HG03342 (cell line): ENCODE measurements at regions not wholly inside any gene's neighbourhood (a gene's known extent, or its start where the extent isn't known, plus 50 kb on each side); places are given as distances from the start of the nearest gene placed in this dataset.
"Not testable (repeated sequence)": the region's sequence is repeated elsewhere in the genome, so short reads cannot be mapped to it uniquely, and the experiment has no call there.

Experiments used
- ATAC-seq: cut with Tn5 transposase; IDR thresholded peaks from one replicate; pipeline ENCODE4 v1.9.1; 2021; ENCODE audit warnings: mild to moderate bottlenecking, moderate library complexity; ENCODE audit not compliant: unreplicated experiment

GRCh38 chr6:84975316-84975715 is 210.9 kb upstream of the TBX18 start:
- ATAC-seq = no peak

DNA sequence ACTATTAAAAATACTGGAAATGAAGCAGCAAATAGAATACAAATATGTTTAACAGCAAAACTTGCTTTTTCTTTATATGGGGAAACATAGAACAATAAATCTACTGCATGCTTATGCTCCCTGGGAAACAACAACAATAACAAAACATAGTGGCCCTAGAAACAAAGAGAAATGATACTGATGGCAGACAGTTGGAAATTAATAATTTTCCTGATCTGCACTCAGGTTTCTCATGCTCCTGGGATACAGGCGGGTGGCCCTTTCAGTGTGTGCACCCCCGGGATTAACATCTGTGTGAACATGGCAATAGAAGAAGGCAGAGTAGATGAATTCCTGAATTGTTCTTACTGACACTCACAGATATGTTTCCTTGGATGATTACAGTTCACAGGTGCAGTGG is 209.2 kb upstream of the TBX18 start:
- no peak for ATAC-seq

DNA sequence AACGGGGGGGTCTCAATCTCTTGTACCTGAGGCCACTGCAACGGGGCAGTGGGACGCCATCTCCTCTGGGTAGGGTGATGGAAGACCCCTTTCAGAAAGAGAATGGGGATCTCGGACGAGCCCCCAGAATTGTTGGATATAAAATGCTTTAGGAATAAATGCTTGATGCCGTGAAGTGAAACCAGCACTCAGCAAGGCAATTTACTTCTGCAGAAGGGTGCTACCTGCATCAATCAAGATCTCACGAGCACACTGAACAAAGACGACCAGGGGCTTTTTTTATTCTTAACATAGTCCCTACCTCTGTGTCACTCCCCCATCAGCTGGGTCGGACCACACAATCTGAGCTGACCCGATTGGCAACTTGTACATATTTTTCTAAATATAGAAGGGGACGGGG is 203.6 kb upstream of the TBX18 start:
- no peak for ATAC-seq

GRCh38 chr6:84967389-84967788 is 203.0 kb upstream of the TBX18 start:
- no peak for ATAC-seq

GRCh38 chr6:84953111-84953755 is 188.8 kb upstream of the TBX18 start:
- no peak for ATAC-seq

DNA sequence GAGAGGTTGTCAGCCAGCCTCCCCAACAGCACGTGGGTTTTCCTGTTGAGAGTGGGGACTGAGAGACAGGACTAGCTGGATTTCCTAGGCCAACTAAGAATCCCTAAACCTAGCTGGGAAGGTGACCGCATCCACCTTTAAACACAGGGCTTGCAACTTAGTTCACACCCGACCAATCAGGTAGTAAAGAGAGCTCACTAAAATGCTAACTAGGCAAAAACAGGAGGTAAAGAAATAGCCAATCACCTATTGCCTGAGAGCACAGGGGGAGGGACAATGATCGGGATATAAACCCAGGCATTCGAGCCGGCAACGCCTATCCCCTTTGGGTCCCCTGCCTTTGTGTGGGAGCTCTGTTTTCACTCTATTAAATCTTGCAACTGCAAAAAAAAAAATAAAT is 180.5 kb upstream of the TBX18 start:
- ATAC-seq = not testable (repeated sequence)

GRCh38 chr6:84943905-84944304 is 179.5 kb upstream of the TBX18 start:
- ATAC-seq = no peak

- ATAC-seq = not testable (repeated sequence)
These were observed 177.2 kb upstream of the TBX18 start for GRCh38 chr6:84941609-84942008.

- ATAC-seq = no peak
These were observed 164.8 kb upstream of the TBX18 start for GRCh38 chr6:84929212-84929611.

DNA sequence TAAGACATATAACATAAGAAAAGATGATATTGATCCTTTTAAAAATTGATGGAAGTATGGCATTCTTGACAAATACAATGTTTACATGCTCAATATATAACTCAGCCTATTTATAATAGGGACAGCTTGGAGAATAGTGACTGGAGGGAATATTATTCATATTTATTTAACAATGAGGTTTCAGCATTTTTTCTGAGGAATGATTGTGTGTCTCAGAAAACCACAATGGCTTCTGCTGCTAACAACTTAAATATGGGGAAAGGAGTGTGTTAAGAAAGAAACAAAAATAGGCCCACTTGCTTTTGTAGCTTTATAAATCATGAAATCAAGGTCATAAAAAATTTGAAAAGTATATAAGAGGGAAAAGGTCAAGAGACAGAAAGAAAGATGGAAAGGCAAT is 163.2 kb upstream of the TBX18 start:
- ATAC-seq = no peak

- ATAC-seq = no peak
These were observed 162.1 kb upstream of the TBX18 start for GRCh38 chr6:84926189-84927155.

GRCh38 chr6:84921891-84922290 is 157.5 kb upstream of the TBX18 start:
- ATAC-seq = no peak

DNA sequence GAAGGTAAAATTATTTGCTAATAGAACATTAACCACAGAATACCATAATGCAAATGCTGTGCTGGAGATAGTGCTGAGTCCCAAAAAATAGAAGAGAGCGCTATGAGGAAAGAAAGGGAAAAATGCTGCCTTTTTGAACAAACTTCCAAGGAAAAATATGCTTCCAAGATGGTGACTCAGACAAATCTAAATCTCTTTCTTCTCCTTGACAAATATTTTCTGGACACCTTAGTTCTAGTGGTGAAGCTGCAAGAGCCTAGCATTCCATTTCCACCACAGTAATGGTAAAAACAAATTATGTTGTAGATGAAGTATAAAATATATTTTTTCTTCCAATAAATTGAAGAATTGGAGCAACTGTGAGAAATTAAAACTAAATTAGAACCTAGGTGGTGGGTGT is 155.6 kb upstream of the TBX18 start:
- ATAC-seq = no peak

DNA sequence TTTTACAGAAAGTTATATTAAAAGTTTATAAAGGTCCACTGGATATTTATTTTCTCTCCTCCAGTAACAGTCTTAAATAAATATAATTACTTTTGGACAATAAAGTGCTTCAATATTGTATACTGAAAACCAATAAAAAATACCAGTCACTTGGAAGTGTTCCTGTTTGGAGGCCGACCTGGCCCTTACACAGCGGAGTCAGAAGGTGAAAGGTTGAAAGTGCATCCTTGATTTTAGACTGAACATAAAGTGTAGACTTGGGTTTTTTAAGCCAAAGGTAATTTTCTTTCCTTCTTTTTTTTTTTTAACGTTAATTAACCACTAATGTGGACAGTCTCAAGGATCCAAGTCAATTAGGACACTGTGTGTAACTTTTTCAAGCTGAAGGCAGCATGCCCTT is 152.3 kb upstream of the TBX18 start:
- ATAC-seq = no peak

DNA sequence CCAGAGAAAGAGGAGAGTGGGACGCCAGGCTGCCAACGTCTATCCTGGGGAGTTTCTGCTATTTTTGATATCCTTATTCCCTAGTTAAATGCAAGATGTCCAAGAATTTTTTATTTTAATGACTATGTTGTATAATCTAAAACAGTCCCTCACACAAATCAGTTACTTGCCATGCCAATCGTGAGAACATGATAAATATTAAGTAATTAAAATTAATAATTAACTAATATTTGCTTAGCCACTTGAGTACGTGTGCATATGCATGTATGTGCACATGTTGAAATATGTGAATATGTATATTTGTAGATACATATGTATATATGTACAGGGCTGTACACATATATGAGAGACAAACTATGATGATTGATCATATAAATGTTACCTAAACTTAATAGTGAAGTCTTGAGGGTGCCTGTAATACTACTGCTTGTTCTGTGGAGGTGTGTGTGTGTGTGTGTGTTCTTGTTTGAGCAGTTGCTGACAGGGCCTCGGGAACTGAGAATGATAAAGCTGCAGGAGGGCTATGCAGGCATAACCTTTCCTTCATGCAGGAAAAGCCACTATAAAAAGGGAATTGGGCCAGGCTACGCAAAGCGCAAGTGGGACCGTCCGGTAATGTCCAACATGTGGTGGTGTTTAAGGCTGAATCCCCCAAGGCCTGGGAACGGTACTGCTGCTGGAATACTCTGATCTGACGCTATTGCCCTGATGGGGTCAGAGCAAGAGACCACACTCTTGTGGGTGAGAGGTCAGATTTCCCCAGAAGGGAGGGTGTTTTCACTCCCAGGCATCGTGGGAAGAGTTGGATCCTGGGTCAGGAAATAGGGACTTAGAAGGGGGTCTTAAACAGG is 148.3 kb upstream of the TBX18 start:
- no peak for ATAC-seq

DNA sequence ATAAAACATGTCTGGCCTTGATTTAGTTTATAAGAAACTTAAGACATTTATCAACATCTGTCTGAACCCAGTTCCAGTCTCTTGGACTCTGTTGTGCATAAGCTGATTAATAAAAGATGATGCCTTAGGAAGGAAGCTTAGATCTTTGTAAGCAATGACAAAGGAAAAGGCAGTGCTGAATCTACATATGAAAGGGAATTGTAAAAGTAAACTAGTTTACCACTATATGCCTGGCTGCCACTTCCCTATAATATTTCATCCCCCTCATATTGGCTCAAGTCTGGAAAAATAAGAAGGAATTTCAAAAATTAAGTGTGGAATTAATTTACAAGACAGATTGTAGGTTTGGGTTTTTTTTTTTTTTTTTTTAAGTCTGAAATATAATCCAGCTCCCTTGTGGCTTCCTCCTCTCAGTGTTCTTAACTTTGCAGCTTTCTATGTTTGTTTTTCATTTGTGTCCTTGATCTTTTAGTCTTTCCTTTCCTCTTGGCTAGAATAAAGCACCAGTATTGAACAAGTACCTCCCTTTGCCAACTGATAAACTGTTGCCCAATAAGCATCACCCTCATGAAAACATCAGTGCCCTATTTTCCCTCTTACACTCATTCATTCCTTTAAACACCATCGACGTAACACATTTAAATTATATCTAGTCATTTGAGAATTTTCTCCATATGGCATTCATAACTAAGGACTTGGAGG is 146.7 kb upstream of the TBX18 start:
- no peak for ATAC-seq

- no peak for ATAC-seq
These were observed 144.0 kb upstream of the TBX18 start for GRCh38 chr6:84908304-84908904.

GRCh38 chr6:84906514-84906913 is 142.1 kb upstream of the TBX18 start:
- ATAC-seq = no peak

DNA sequence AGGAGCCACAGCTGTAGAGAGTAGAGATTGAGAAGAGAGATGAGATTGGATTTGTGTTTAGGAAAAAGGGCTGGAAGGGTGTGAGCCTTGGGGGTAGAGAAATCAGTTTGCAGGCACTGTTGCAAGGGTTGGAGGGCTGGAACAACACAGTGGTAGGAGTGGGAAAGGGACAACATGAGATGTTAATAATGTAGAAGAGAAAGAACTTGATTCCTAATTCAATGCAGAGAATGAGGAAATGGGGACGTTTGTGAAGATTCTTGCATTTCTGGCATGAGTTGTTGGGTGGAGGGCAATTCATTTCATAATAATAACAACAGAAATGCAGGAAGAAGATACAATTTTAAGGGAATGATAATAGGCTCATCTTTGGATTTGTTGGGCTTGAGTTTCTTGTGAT is 141.4 kb upstream of the TBX18 start:
- no peak for ATAC-seq

DNA sequence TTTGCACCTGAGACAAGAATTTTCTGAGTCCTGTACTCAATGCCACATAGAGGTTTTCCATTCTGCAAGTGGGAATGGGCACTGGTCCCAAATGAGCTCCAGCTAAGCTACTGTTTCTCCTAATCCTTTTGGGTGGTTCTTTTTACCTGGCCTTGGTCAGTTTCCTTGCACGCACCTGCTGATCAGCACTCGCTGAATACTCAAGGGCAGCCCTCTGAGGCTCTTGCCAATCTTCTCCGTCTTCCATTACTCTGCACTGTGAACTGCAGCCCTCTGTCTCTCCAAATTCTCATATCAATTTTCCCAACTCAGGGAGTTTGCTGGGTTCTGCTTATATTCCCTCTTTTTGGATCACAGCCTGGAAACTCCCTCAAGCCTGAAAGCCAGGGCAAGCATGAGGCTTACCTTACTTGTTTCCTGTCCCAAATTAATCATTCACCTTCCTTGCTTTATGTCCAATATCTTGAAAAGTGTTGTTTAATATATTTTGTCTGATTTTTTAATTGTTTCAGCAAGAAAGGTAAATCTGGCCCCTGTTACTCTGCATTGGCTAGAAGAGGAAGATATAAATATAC is 138.0 kb upstream of the TBX18 start:
- no peak for ATAC-seq
